Stimulated activated naive B cell treated with anti-CD40 and anti-IgM and Interleukin-4, amounts not matched to agents 10 μg/mL and 1 μg/mL and 100 μg/mL, for 72 hours (primary cell): ENCODE measurements at regions not wholly inside any gene's neighbourhood (a gene's known extent, or its start where the extent isn't known, plus 50 kb on each side); places are given as distances from the start of the nearest gene placed in this dataset.
"Not testable (repeated sequence)": the region's sequence is repeated elsewhere in the genome, so short reads cannot be mapped to it uniquely, and the experiment has no call there.

Experiments
- ATAC-seq, 2 donors: fragments of 150-1000 bp; cut with Tn5 transposase; replicated peaks; 2 replicates each; pipeline ENCODE4 v1.10.0; 2021; ENCODE audit warnings: moderate library complexity in 1 of 2
- DNase-seq: peaks from one replicate; pipeline ENCODE4 v3.0.0; 2021
- H3K27ac Mint-ChIP-seq: one replicate; pipeline ENCODE4 v1.8.0; 2022; ENCODE audit warnings: mild to moderate bottlenecking, mixed read lengths
- H3K27me3 Mint-ChIP-seq, 2 donors: one replicate each; pipeline ENCODE4 v1.8.0; 2022; ENCODE audit warnings: mixed read lengths in 2 of 2
- H3K36me3 Mint-ChIP-seq, 2 donors: one replicate each; pipeline ENCODE4 v1.8.0; 2022; ENCODE audit warnings: mixed read lengths in 2 of 2, mild to moderate bottlenecking in 1 of 2
- H3K4me1 Mint-ChIP-seq, 2 donors: one replicate each; pipeline ENCODE4 v1.8.0; 2022; ENCODE audit warnings: mixed read lengths in 2 of 2, mild to moderate bottlenecking in 1 of 2
- H3K4me3 Mint-ChIP-seq, 2 donors: one replicate each; pipeline ENCODE4 v1.8.0; 2022; ENCODE audit warnings: mild to moderate bottlenecking in 2 of 2, mixed read lengths in 2 of 2, moderate library complexity in 1 of 2
- H3K9me3 Mint-ChIP-seq, 2 donors: one replicate each; pipeline ENCODE4 v1.8.0; 2022; ENCODE audit warnings: mixed read lengths in 2 of 2, mild to moderate bottlenecking in 1 of 2

DNA sequence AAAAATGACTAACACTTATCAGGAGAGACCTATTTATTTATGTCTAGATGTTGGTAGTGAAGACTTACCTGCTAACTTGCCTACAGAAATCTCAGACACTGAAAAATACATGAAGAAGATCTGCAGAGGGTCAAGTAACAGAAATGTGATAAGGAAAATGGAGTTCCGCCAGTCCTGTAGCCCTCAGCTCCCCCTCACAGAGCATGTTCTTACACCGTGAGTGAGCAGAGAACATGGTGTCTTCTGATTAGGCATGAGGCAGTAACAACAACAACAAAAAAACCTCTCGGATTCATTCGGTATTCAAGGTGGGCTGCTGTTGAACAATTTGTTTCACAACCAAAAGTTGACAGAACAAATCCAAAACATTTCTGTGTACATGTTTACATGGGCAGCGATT lies 162.0 kb upstream of the SNX2 start:
- no peak overlapping the region for H3K4me3 Mint-ChIP-seq
- ATAC-seq, result no peak
- no peaks in the 10 kb centered on the region for H3K27me3 Mint-ChIP-seq

DNA sequence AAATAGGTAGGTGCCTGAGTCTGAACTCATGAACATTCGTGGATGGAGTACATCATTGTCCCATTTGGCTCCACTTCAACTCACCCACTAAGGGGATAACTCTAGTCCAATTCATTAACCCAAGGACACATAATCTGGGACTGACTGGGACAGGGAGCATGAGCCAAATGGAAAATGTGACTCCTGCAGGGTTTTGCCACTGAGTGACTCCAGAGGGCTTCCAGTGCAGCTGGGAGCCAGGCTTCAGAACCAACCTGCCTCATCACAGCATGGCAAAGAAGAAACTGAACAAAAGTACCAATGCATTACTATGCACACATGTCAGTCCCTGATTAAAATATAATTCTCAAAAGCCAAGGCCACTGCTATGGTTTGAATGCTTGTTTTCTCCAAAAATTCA lies 159.7 kb upstream of the SNX2 start:
- DNase-seq (no peak), ATAC-seq (no peak)
- H3K36me3 Mint-ChIP-seq, result no peaks in the 10 kb centered on the region
- no peak overlapping the region for H3K27ac Mint-ChIP-seq
- H3K27me3 Mint-ChIP-seq, result no peaks in the 10 kb centered on the region
- peaks cover 0 to 1% of the 10 kb centered on the region in 2 donors for H3K4me1 Mint-ChIP-seq
- H3K4me3 Mint-ChIP-seq, result no peak overlapping the region
- H3K9me3 Mint-ChIP-seq, result peaks cover 0 to 2% of the 10 kb centered on the region in 2 donors

More for the DNA sequence above, 162.0 kb upstream of the SNX2 start:
- peaks cover 0 to 1% of the 10 kb centered on the region in 2 donors for H3K4me1 Mint-ChIP-seq
- no peak for DNase-seq
- H3K36me3 Mint-ChIP-seq, result peaks cover 0 to 3% of the 10 kb centered on the region in 2 donors
- no peak overlapping the region for H3K27ac Mint-ChIP-seq
- H3K9me3 Mint-ChIP-seq, result peaks cover 0 to 2% of the 10 kb centered on the region in 2 donors

DNA sequence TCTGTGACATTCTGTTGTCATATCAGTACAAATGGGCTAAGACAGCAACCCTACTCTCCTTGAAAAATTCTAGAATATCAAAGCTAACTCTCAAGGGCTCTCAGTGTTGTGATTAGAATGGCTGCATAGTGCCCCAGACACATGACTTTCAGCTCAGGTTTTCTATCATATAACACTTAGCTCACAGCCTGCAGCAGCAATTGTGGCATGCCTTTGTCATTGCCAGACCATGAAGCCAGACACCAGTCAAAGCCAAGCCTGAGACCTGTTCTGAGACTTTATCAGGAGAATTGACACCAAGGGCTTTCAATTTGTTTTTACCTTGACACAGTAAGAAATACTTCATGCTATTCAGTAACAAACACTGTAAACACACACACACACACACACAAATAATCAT lies 159.0 kb upstream of the SNX2 start:
- Mint-ChIP-seq H3K27me3 (no peaks in the 10 kb centered on the region), H3K4me3 (no peak overlapping the region), H3K27ac (no peak overlapping the region), H3K9me3 (peaks cover 0 to 2% of the 10 kb centered on the region in 2 donors), H3K36me3 (no peaks in the 10 kb centered on the region), H3K4me1 (no peaks in the 10 kb centered on the region)
- no peak for ATAC-seq
- no peak for DNase-seq

DNA sequence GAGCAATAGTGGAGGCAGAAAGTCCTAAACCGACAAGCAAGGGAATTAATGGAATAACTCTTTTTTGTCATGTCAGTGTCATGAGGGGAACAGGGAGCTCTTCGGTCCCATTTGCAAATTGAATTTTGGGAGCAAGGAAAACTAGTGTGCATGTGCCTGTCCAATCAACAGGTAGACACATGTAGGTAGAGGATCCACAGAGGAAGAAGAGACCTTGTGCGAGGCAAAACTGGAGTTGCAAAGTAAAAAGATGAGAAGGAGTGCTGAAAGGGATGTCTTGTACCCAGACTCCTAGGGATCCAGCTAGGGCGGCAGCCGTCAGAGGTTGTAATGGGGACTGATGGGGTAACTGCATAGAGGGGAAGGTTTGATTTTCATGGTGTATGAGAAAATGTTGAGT lies 156.8 kb upstream of the SNX2 start:
- H3K4me1 Mint-ChIP-seq, ATAC-seq, H3K36me3 Mint-ChIP-seq: not testable (repeated sequence)

DNA sequence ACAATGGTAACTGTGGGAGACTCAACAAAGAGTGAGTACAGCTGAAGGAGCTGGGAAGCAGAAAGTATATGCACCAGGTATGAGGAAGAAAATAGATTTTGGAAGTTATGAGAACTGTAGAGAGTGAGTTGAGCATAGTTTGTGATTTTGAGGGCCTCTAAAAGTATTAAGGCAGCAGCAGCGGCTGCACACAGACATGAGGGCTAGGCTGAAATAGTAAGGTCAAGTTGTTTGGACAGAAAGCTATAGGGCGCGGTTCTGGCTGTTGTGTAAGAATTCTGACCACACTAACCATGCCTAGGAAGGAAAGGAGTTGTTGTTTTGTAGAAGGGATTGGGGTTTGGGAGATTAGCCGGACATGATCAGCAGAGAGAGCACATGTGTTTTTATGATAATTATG lies 154.1 kb upstream of the SNX2 start:
- ATAC-seq, H3K4me1 Mint-ChIP-seq, H3K36me3 Mint-ChIP-seq, H3K27me3 Mint-ChIP-seq, H3K27ac Mint-ChIP-seq, H3K9me3 Mint-ChIP-seq, DNase-seq, H3K4me3 Mint-ChIP-seq: not testable (repeated sequence)

More for the DNA sequence above, 156.8 kb upstream of the SNX2 start:
- not testable (repeated sequence) for H3K27ac Mint-ChIP-seq, H3K9me3 Mint-ChIP-seq, H3K4me3 Mint-ChIP-seq, DNase-seq, H3K27me3 Mint-ChIP-seq

DNA sequence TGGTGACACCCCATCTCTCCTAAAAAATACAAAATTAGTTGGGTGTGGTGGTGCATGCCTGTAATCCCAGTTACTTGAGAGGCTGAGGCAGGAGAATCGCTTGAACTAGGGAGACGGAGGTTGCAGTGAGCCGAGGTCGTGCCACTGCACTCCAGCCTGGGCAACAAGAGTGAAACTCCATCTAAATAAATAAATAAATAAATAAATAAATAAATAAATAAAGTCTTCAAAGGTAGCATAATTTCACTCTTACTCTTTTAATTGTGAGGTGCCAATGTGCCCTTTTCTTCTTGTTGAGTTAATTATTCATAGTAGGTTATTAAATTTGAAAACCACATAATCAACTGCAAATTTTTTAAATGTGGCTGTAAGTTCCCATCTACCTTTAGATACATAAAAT lies 146.2 kb upstream of the SNX2 start:
- H3K4me3 Mint-ChIP-seq, ATAC-seq, DNase-seq, H3K9me3 Mint-ChIP-seq, H3K36me3 Mint-ChIP-seq, H3K27me3 Mint-ChIP-seq, H3K4me1 Mint-ChIP-seq, H3K27ac Mint-ChIP-seq: not testable (repeated sequence)

DNA sequence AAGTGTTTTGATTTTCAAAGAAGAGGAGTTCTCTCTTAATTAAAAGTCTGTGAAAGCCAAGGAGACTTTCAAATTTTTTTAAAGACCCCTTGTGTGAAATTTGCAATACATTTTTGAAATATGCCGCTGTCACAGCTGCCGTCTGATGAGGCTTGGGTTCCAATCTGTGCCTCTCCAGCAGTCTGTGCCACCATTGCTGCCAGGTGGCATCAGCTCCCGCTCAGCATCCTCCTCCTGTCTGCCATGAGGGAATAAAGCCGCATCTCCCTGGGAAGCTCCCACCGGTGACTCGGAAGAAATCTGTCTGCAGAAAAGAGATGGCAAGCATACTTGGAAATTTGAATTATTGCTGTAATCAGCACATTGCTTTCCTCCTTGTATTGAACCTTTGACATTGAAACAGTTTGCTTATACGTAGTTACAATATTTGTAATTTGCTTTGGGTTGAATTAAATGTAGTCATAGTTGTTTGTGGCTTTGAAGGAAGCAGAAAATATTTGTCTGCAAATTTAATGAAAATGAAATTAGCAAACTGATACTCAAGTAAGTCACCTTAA lies 145.7 kb upstream of the SNX2 start:
- H3K36me3 Mint-ChIP-seq, result no peaks in the 10 kb centered on the region
- no peak overlapping the region for H3K27ac Mint-ChIP-seq
- no peaks in the 10 kb centered on the region for H3K27me3 Mint-ChIP-seq
- H3K9me3 Mint-ChIP-seq, result peaks cover 7 to 8% of the 10 kb centered on the region in 2 donors
- no peak for DNase-seq
- no peaks in the 10 kb centered on the region for H3K4me1 Mint-ChIP-seq
- no peak overlapping the region for H3K4me3 Mint-ChIP-seq
- ATAC-seq, result no peak

DNA sequence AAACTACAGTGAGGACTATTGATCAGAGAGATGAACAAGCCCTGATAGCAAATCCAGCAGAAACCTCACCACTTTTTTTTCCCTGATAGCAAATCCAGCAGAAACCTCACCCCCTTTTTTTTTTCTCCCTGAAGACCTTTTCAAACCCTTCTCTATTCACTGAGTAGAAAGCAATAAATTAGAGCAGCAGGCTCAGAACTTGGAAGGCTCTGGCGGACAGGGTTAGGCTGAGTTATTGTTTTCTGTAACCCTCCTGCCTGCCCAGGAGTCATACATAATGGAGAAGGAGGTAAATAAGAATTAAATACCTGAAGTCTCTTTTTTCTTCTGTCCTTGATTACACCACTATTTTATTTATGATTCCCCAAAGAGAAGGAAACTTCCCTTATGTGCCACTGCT lies 136.3 kb upstream of the SNX2 start:
- ATAC-seq, result no peak
- H3K9me3 Mint-ChIP-seq, result peaks cover 2% of the 10 kb centered on the region in 2 donors
- H3K36me3 Mint-ChIP-seq, result no peaks in the 10 kb centered on the region
- no peak for DNase-seq
- H3K27me3 Mint-ChIP-seq, result peaks cover 0 to 6% of the 10 kb centered on the region in 2 donors
- no peaks in the 10 kb centered on the region for H3K4me1 Mint-ChIP-seq
- no peak overlapping the region for H3K27ac Mint-ChIP-seq
- no peak overlapping the region for H3K4me3 Mint-ChIP-seq

DNA sequence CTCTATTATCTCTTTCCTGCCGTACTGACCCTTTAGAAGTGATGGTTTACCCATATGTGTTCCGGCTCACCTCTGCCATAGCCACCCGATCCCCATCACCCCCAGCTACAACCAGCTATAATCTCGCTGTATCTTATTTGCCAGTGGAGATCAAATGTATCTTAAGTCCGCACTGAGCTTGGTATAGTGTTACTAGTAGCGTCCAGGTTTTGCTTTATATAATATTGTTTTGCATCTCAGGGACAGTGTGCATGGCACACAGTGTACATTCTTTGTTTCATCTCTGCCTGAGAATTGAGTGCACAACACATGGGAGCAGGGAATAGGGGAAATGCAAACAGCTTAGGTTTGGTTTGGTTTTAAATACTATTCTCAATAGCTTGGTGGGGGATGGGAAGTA lies 135.8 kb upstream of the SNX2 start:
- Mint-ChIP-seq H3K27me3 (peaks cover 0 to 6% of the 10 kb centered on the region in 2 donors), H3K4me3 (no peak overlapping the region), H3K9me3 (peaks cover 0 to 2% of the 10 kb centered on the region in 2 donors), H3K36me3 (no peaks in the 10 kb centered on the region), H3K27ac (no peak overlapping the region), H3K4me1 (no peaks in the 10 kb centered on the region)
- DNase-seq, result no peak
- no peak for ATAC-seq

DNA sequence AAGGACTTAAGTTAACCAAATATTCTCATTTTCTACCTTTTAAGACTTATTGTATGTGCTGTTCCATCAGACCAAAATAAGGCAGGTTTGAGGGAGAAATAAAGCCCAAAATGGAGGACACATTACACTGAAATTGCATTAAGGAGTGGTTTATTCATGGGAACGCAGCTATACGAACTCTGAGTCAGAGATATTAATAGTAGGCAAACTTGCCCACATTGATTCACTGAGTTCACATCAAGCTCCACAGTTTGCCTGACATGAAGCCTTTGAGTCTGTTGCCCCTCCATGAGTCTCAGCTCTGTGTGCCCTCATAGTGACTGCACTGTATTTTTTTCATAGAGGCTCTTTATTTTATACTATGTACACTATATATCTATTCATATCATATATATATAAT lies 135.0 kb upstream of the SNX2 start:
- ATAC-seq (no peak), DNase-seq (no peak)
- Mint-ChIP-seq H3K4me1 (no peaks in the 10 kb centered on the region), H3K4me3 (no peak overlapping the region), H3K36me3 (no peaks in the 10 kb centered on the region), H3K27ac (no peak overlapping the region), H3K27me3 (peaks cover 0 to 6% of the 10 kb centered on the region in 2 donors), H3K9me3 (peaks cover 0 to 2% of the 10 kb centered on the region in 2 donors)

DNA sequence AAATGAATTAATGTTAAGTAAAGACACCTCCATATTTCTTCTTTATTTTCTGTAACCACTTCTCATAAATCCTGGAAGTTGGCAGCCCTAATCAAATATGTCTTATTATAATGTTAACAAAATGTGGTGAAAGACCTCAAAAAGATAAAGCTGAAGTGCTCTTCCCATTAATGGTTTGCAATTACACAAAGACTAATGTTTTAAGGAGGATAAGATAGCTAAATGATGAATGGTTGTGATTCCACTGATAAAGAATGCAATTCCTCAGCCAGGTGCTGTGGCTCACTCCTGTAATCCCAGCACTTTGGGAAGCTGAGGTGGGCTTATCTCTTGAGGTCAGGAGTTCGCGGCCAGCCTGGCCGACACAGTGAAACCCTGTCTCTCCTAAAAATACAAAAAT lies 125.8 kb upstream of the SNX2 start:
- Mint-ChIP-seq H3K27me3 (no peaks in the 10 kb centered on the region), H3K36me3 (no peaks in the 10 kb centered on the region), H3K4me3 (no peak overlapping the region), H3K9me3 (no peaks in the 10 kb centered on the region), H3K27ac (no peak overlapping the region), H3K4me1 (peaks cover 11 to 13% of the 10 kb centered on the region in 2 donors)
- ATAC-seq, result no peak
- DNase-seq, result no peak

DNA sequence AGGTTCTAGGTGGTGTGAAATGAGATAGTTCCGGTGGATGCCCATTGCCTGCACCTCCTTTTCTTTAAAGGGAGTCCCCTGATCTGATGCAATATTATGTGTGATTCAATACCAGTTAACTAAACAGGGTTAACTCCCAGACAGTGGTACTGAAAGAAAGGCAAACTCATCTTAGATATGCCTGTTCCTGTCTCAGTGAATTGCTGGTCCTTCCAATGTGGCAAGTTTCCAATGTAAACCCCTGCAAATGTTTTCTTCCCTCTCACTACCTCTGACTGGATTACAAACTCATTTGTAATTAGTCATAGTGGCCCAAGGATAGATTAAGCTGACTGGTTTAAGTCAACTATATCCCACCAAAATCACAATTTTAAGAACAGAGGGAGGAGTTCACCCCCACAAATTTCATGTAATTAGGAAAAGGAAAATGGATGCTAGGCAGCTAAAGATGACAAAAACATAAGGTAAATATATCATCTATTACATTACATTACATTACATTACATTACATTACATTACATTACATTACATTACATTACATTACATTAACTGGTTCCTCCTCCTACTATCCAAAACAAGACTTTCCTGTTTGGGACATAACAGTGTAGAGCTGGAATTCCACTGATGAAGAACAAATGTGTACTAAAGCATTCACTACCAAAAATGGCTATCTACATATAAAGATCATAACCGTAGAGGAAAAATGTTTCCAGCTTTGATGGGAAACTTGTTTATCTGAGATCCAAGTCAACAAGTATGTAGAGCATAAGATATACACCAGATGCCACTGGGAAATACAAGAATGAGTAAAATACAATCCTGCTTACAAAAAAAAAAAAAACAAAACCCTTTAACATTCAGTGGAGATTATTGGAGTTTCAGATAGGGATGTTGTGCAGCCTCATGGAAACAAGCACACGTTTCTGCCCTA lies 121.5 kb upstream of the SNX2 start:
- Mint-ChIP-seq H3K36me3 (no peaks in the 10 kb centered on the region), H3K27ac (peak overlapping the region; percentile 47), H3K4me3 (no peak overlapping the region), H3K27me3 (no peaks in the 10 kb centered on the region), H3K4me1 (peaks cover 12 to 13% of the 10 kb centered on the region in 2 donors), H3K9me3 (no peaks in the 10 kb centered on the region)
- DNase-seq (no peak), ATAC-seq (no peak)

DNA sequence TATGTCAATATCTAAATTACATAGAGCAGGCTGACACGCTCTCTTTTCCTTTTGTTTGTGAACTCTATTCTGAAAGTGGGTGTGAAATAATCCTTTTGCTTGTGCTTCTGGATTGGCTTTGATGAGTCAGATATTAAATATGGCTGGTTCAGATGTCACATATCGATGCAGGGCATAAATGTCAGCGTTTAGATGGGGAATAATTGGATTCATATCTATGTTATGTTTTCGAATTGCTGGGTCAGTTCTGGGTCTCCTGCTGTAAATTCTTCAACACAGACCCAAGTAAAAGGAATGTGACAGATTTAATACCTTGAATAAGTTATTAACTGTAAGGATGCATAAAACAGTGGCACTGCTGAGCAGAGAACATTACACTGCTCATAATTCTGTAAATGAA lies 118.7 kb upstream of the SNX2 start:
- H3K27ac Mint-ChIP-seq, result no peak overlapping the region
- no peaks in the 10 kb centered on the region for H3K27me3 Mint-ChIP-seq
- H3K36me3 Mint-ChIP-seq, result no peaks in the 10 kb centered on the region
- no peaks in the 10 kb centered on the region for H3K9me3 Mint-ChIP-seq
- H3K4me1 Mint-ChIP-seq, result peaks cover 6 to 8% of the 10 kb centered on the region in 2 donors
- no peak overlapping the region for H3K4me3 Mint-ChIP-seq
- ATAC-seq (no peak), DNase-seq (no peak)

DNA sequence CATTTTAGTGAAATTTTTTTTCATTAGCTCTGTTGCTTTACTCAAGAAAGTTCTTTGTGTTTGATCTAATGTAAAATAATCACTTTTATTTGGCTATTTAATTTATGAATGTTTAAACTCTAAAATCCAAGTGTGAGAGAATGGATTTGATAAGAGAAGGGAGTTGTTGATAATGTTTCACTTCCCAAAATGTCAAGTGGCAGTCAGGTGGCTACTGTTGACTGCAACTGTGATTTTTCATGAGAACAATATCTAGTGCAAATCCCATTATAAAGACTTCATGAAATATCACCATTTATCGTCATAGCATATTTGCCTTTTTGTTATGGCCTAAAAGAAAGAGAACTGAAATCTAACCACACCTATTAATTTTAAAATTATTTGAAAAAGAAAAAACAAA lies 118.3 kb upstream of the SNX2 start:
- Mint-ChIP-seq H3K9me3 (peaks cover 0 to 1% of the 10 kb centered on the region in 2 donors), H3K27me3 (no peaks in the 10 kb centered on the region), H3K4me3 (no peak overlapping the region), H3K4me1 (peaks cover 6 to 8% of the 10 kb centered on the region in 2 donors), H3K27ac (no peak overlapping the region), H3K36me3 (peaks cover 0 to 2% of the 10 kb centered on the region in 2 donors)
- ATAC-seq (no peak), DNase-seq (no peak)
